Gastroesophageal sphincter (tissue), 4 donors: ENCODE measurements at regions not wholly inside any gene's neighbourhood (a gene's known extent, or its start where the extent isn't known, plus 50 kb on each side); places are given as distances from the start of the nearest gene placed in this dataset.
A peak's percentile ranks its signal among the peaks of the same experiment; 100 is the strongest.

ENCODE experiments used
- ATAC-seq: fragments of 150-250 bp; one replicate; pipeline ENCODE4 v1.9.1; 2016; ENCODE audit warnings: mild to moderate bottlenecking, moderate library complexity
- H3K27ac ChIP-seq, 4 donors: fragments of 200-600 bp; sonication (generic) in 3 of 4; 1 replicate in 3 of 4; 2 replicates in 1 of 4; pipeline ENCODE4 v1.5.1; 2016 to 2019
- H3K27me3 ChIP-seq: fragments of 200-600 bp; sonication (generic); one replicate; pipeline ENCODE4 v1.5.1; 2019
- H3K36me3 ChIP-seq, 2 donors: fragments of 200-600 bp; sonication (generic); one replicate each; pipeline ENCODE4 v1.5.1; 2019; ENCODE audit warnings: control low read depth in 1 of 2
- H3K4me1 ChIP-seq, 3 donors: fragments of 200-600 bp; sonication (generic); 1 replicate in 2 of 3; 2 replicates in 1 of 3; pipeline ENCODE4 v1.5.1; 2016 to 2019; ENCODE audit warnings: control low read depth in 2 of 3
- H3K4me3 ChIP-seq, 2 donors: fragments of 200-600 bp; sonication (generic); one replicate each; pipeline ENCODE4 v1.5.1; 2019; ENCODE audit warnings: mild to moderate bottlenecking in 1 of 2, moderate library complexity in 1 of 2
- H3K9me3 ChIP-seq, 3 donors: fragments of 200-600 bp; sonication (generic); one replicate each; pipeline ENCODE4 v1.5.1; 2017 to 2019; ENCODE audit warnings: control low read depth in 2 of 3
- EP300 ChIP-seq: sonication (generic); formaldehyde crosslinking; IDR thresholded peaks from one replicate; pipeline ENCODE4 v1.6.1; 2017; ENCODE audit warnings: antibody characterized with exemption, mild to moderate bottlenecking
- POLR2A ChIP-seq, 2 donors: fragments of 450-650 bp; IDR thresholded peaks; one replicate each; pipeline ENCODE4 v1.6.1; 2017; ENCODE audit warnings: antibody characterized with exemption in 2 of 2, mild to moderate bottlenecking in 2 of 2, moderate library complexity in 1 of 2
- POLR2AphosphoS5 ChIP-seq: sonication (generic); formaldehyde crosslinking; IDR thresholded peaks from one replicate; pipeline ENCODE4 v1.6.1; 2017; ENCODE audit warnings: antibody characterized with exemption
- WGBS, 2 donors: methylation state at CpG; one replicate each; pipeline ENCODE4 v1.1.5; 2018; ENCODE audit warnings: low coverage in 1 of 2; 5-methylcytosine and 5-hydroxymethylcytosine counted together
- TF ChIP-seq, protein P1 (sequence below), 4 experiments: fragments of 200-600 bp in 2 of 4; fragments of 450-650 bp in 2 of 4; sonication (generic) in 1 of 4; IDR thresholded peaks; one replicate each; pipeline ENCODE4 v1.5.1; 2017 to 2019; ENCODE audit warnings: antibody characterized with exemption in 4 of 4, mild to moderate bottlenecking in 2 of 4, moderate library complexity in 2 of 4

DNA sequence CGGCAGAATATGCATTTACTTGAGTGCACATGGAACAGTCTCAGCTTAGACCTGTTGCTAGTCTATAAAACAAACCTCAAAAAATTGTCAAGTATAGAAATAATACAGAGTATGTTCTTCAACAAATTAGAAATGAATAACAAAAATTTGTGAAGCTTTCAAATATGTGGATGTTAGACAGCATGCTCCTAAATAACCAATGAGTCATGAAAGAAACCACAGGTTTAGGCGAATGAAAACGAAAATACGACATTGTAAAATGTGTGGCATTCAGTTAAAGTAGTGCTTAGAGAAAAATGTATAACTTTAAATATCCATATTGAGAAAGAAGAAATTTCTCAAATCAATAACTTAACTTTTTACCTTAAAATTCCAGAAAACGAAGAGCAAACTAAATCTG is 760.0 kb upstream of the SORCS1 start:
- no peak overlapping the region for H3K4me3 ChIP-seq
- H3K4me1 ChIP-seq, result no peaks in the 10 kb centered on the region
- no peak for ATAC-seq
- H3K9me3 ChIP-seq, result peaks cover 0 to 12% (median 0%) of the 10 kb centered on the region in 3 donors
- H3K36me3 ChIP-seq, result no peaks in the 10 kb centered on the region
- TF ChIP-seq, protein P1, sequence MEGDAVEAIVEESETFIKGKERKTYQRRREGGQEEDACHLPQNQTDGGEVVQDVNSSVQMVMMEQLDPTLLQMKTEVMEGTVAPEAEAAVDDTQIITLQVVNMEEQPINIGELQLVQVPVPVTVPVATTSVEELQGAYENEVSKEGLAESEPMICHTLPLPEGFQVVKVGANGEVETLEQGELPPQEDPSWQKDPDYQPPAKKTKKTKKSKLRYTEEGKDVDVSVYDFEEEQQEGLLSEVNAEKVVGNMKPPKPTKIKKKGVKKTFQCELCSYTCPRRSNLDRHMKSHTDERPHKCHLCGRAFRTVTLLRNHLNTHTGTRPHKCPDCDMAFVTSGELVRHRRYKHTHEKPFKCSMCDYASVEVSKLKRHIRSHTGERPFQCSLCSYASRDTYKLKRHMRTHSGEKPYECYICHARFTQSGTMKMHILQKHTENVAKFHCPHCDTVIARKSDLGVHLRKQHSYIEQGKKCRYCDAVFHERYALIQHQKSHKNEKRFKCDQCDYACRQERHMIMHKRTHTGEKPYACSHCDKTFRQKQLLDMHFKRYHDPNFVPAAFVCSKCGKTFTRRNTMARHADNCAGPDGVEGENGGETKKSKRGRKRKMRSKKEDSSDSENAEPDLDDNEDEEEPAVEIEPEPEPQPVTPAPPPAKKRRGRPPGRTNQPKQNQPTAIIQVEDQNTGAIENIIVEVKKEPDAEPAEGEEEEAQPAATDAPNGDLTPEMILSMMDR (IDR thresholded peaks at IDR 0.05), result no peak
- TF ChIP-seq POLR2A (IDR thresholded peaks at IDR 0.05) (no peak), EP300 (no peak), POLR2AphosphoS5 (no peak)
- no peak overlapping the region for H3K27ac ChIP-seq
- 80 to 84% methylated on average over 5 of the region's 5 CpGs for WGBS, 2 donors
- H3K27me3 ChIP-seq, result peaks cover 10% of the 10 kb centered on the region

DNA sequence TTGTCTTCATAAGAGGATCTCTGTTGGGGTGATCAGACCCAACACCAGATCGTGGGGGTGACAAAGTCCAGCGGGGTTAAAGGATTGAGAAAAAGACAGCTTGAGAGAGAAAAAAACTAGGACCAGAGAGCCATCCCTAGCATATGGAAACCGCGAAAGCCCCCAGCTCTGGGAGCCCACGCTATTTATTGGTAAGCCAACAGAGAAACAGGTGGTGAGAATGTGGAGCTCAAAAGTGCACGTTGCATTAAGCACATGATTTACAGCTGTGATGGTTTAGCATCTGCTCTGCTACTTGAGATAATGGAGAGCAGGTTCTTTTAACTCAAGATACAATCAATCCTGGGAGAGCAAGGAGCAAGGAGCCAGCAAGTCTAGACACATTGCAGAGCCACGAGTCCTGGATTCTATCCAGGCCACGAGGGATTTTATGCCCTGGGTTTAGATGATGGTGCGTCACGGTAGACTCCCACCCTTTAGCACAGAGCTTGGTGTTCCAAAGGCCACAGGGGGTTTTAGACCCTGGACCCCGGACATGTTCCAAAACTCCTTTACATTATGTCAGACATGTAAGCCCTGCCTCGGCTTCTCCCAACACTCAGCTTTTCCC is 755.2 kb upstream of the SORCS1 start:
- WGBS, 2 donors, result 67 to 78% methylated on average over 3 to 12 of the region's 12 CpGs

DNA sequence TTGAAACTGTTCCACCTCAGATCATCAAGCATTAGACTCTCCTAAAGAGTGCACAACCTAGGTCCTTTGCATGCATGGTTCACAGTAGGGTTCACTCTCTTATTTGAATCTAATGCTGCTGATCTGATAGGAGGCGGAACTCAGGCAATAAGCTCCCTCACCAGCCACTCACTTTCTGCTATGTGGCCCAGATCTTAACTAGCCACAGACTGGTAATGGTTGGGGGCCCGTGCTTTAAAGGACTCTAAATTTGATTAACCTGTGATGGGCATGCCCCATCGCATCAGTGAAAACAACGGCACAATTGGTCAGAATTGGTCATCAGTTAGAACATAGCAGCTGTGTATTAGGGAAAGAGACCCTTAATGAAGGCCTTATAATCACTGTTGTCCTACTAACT is 753.7 kb upstream of the SORCS1 start:
- no peak for ATAC-seq
- Histone ChIP-seq H3K4me1 (peaks cover 0 to 12% (median 0%) of the 10 kb centered on the region in 3 donors), H3K36me3 (no peaks in the 10 kb centered on the region), H3K4me3 (no peak overlapping the region), H3K9me3 (peaks cover 0 to 12% (median 0%) of the 10 kb centered on the region in 3 donors), H3K27me3 (peaks cover 46% of the 10 kb centered on the region), H3K27ac (no peak overlapping the region)
- TF ChIP-seq EP300 (no peak), POLR2A (IDR thresholded peaks at IDR 0.05) (no peak), POLR2AphosphoS5 (no peak)
- TF ChIP-seq, protein P1 (IDR thresholded peaks at IDR 0.05), result no peak
- WGBS, 2 donors, result 80 to 100% methylated on average over 2 to 4 of the region's 4 CpGs

More for the DNA sequence above, 755.2 kb upstream of the SORCS1 start:
- Histone ChIP-seq H3K4me1 (peaks cover 0 to 6% (median 0%) of the 10 kb centered on the region in 3 donors), H3K27ac (no peak overlapping the region), H3K36me3 (no peaks in the 10 kb centered on the region), H3K4me3 (no peak overlapping the region), H3K27me3 (peaks cover 35% of the 10 kb centered on the region), H3K9me3 (peaks cover 0 to 12% (median 0%) of the 10 kb centered on the region in 3 donors)
- no peak for ATAC-seq
- TF ChIP-seq POLR2A (IDR thresholded peaks at IDR 0.05) (no peak), POLR2AphosphoS5 (no peak), EP300 (no peak)
- TF ChIP-seq, protein P1 (IDR thresholded peaks at IDR 0.05), result no peak

DNA sequence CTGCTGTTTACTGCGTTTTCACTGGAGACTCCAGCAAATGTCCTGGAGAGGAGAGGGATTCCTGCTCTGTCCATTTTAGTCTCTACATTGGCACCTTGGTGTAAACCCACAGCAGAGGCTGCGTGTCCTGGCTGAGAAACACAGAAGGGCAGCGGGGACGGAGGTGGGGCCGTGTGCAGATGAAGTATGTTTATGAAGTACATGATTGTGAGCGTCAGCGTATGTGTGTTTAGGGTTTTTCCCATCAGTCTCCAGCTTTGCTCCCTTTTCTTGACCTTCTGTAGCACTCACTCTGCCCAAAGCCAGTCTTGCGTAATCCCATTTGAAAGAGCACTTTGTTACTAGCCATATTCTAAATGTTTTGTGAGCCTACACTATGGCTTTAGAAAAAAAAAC is 750.7 kb upstream of the SORCS1 start:
- Histone ChIP-seq H3K27ac (peak overlapping the region in 2 of 4 donors; percentile 44 to 49), H3K36me3 (no peaks in the 10 kb centered on the region), H3K27me3 (peaks cover 42% of the 10 kb centered on the region), H3K4me3 (peak overlapping the region; percentile 1 to 51), H3K4me1 (peaks cover 0 to 12% (median 0%) of the 10 kb centered on the region in 3 donors), H3K9me3 (no peaks in the 10 kb centered on the region)
- TF ChIP-seq POLR2AphosphoS5, result no peak
- TF ChIP-seq, protein P1 (IDR thresholded peaks at IDR 0.05), result no peak
- no peak for TF ChIP-seq EP300
- TF ChIP-seq POLR2A (IDR thresholded peaks at IDR 0.05), result no peak
- ATAC-seq, result no peak
- WGBS, 2 donors, result 12 to 20% methylated on average over 5 to 7 of the region's 8 CpGs

DNA sequence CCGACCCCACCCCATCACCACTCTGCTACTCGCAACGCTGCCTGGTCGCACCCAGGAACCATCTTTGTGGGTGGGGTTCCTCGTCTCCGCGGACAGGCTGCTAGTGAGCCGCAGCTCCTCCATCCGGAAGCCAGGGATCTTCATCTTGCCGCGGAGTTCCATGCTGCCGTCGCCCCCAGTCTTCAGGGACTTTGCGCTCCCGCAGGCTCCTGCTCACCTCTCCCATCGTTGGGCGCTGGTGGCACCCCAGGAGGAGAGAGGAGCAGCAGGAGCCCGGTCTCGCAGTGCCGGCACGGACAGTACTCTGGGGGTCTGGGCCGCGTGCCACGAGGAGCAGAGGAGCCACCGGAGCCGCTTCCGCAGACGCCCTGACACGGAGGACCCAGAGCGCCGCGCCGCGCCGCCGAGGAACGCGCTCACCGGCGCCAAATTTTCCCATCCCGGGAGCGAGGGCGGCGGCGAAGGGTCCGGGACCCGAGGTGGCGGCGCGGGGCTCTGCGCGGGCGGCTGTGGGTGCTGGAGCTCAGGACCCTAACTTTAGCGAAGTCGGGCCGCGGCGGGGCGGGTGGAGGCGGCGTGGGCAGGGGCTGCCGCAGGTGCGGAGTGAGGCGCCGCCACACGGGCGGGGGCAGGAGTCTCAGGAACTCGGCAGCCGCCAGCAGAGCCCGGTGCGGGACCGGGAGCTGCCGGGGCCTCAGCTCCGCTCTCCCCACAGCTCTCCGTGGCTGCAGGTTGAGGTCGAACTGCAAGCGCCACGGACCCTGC is 750.1 kb upstream of the SORCS1 start:
- Histone ChIP-seq H3K4me1 (peaks cover 0 to 12% (median 0%) of the 10 kb centered on the region in 3 donors), H3K36me3 (no peaks in the 10 kb centered on the region), H3K4me3 (peak overlapping the region; percentile 1 to 51), H3K27me3 (peaks cover 36% of the 10 kb centered on the region), H3K27ac (peak overlapping the region in 2 of 4 donors; percentile 44 to 49), H3K9me3 (no peaks in the 10 kb centered on the region)
- ATAC-seq, result no peak
- no peak for TF ChIP-seq POLR2A (IDR thresholded peaks at IDR 0.05)
- no peak for TF ChIP-seq POLR2AphosphoS5
- TF ChIP-seq, protein P1 (IDR thresholded peaks at IDR 0.05), result no peak
- no peak for TF ChIP-seq EP300
- WGBS, 2 donors, result 0 to 17% methylated on average over 2 to 7 of the region's 78 CpGs
